Chondrocyte (in vitro differentiated cells): ENCODE measurements at regions not wholly inside any gene's neighbourhood (a gene's known extent, or its start where the extent isn't known, plus 50 kb on each side); places are given as distances from the start of the nearest gene placed in this dataset.
"Not testable (repeated sequence)": the region's sequence is repeated elsewhere in the genome, so short reads cannot be mapped to it uniquely, and the experiment has no call there.

ENCODE experiments used
- DNase-seq: peaks from one replicate; pipeline ENCODE4 v3.0.0; 2021; ENCODE audit warnings: mixed read lengths, low spot score
- H3K27ac Mint-ChIP-seq: one replicate; pipeline ENCODE4 v1.8.0; 2021; ENCODE audit warnings: mild to moderate bottlenecking, moderate library complexity, mixed read lengths; ENCODE audit not compliant: unreplicated experiment
- H3K27me3 Mint-ChIP-seq: 2 replicates; pipeline ENCODE4 v1.8.0; 2021; ENCODE audit warnings: low read depth, mixed read lengths
- H3K36me3 Mint-ChIP-seq: 2 replicates; pipeline ENCODE4 v1.8.0; 2021; ENCODE audit warnings: low read depth, mixed read lengths
- H3K4me1 Mint-ChIP-seq: 2 replicates; pipeline ENCODE4 v1.8.0; 2021; ENCODE audit warnings: low read depth, mild to moderate bottlenecking, mixed read lengths
- H3K4me3 Mint-ChIP-seq: one replicate; pipeline ENCODE4 v1.8.0; 2021; ENCODE audit warnings: mild to moderate bottlenecking, moderate library complexity, mixed read lengths; ENCODE audit not compliant: unreplicated experiment
- H3K9me3 Mint-ChIP-seq: 2 replicates; pipeline ENCODE4 v1.8.0; 2021; ENCODE audit warnings: low read depth, mixed read lengths
- CTCF ChIP-seq: fragments of 200-600 bp; sonication (generic); IDR thresholded peaks from 2 replicates; pipeline ENCODE4 v1.5.0; 2021; ENCODE audit warnings: antibody characterized with exemption, mild to moderate bottlenecking, moderate library complexity

- Mint-ChIP-seq H3K4me1 (no peaks in the 10 kb centered on the region), H3K27me3 (no peaks in the 10 kb centered on the region), H3K4me3 (no peak overlapping the region), H3K9me3 (peaks cover 2% of the 10 kb centered on the region), H3K36me3 (peaks cover 1% of the 10 kb centered on the region), H3K27ac (no peak overlapping the region)
- DNase-seq = no peak
- TF ChIP-seq CTCF = no peak
These were observed 302.8 kb downstream of the FOXO1 start for GRCh38 chr13:40363653-40364052.

- H3K9me3 Mint-ChIP-seq = no peaks in the 10 kb centered on the region
- no peak overlapping the region for H3K27ac Mint-ChIP-seq
- no peaks in the 10 kb centered on the region for H3K36me3 Mint-ChIP-seq
- no peak for DNase-seq
- no peaks in the 10 kb centered on the region for H3K4me1 Mint-ChIP-seq
- no peak overlapping the region for H3K4me3 Mint-ChIP-seq
- no peak for TF ChIP-seq CTCF
- H3K27me3 Mint-ChIP-seq = peaks cover 2% of the 10 kb centered on the region
These were observed 300.3 kb downstream of the FOXO1 start for GRCh38 chr13:40366119-40366518.

GRCh38 chr13:40368127-40368891 is 298.1 kb downstream of the FOXO1 start:
- no peaks in the 10 kb centered on the region for H3K36me3 Mint-ChIP-seq
- H3K4me3 Mint-ChIP-seq = no peak overlapping the region
- no peaks in the 10 kb centered on the region for H3K9me3 Mint-ChIP-seq
- no peaks in the 10 kb centered on the region for H3K4me1 Mint-ChIP-seq
- H3K27ac Mint-ChIP-seq = no peak overlapping the region
- TF ChIP-seq CTCF = no peak
- H3K27me3 Mint-ChIP-seq = peaks cover 2% of the 10 kb centered on the region
- DNase-seq = no peak

- TF ChIP-seq CTCF = no peak
- Mint-ChIP-seq H3K4me3 (no peak overlapping the region), H3K9me3 (no peaks in the 10 kb centered on the region), H3K27ac (no peak overlapping the region), H3K4me1 (no peaks in the 10 kb centered on the region), H3K27me3 (peaks cover 2% of the 10 kb centered on the region), H3K36me3 (peaks cover 2% of the 10 kb centered on the region)
- no peak for DNase-seq
These were observed 295.8 kb downstream of the FOXO1 start for GRCh38 chr13:40370661-40371060.

- Mint-ChIP-seq H3K9me3 (no peaks in the 10 kb centered on the region), H3K4me3 (no peak overlapping the region), H3K27me3 (peaks cover 7% of the 10 kb centered on the region), H3K27ac (no peak overlapping the region), H3K4me1 (no peaks in the 10 kb centered on the region), H3K36me3 (peaks cover 2% of the 10 kb centered on the region)
- TF ChIP-seq CTCF = no peak
- no peak for DNase-seq
These were observed 294.8 kb downstream of the FOXO1 start for GRCh38 chr13:40371531-40372125.

GRCh38 chr13:40373608-40374007 is 292.8 kb downstream of the FOXO1 start:
- not testable (repeated sequence) for H3K27me3 Mint-ChIP-seq, DNase-seq, H3K4me1 Mint-ChIP-seq, H3K27ac Mint-ChIP-seq, H3K4me3 Mint-ChIP-seq, H3K9me3 Mint-ChIP-seq, H3K36me3 Mint-ChIP-seq
